ENCODE measurements at regions not wholly inside any gene's neighbourhood (a gene's known extent, or its start where the extent isn't known, plus 50 kb on each side); places are given as distances from the start of the nearest gene placed in this dataset.
A peak's percentile ranks its signal among the peaks of the same experiment; 100 is the strongest.

- TF ChIP-seq GTF2B (IDR thresholded peaks at IDR 0.05; ENCODE audit: extremely low read depth, insufficient read length) (no peak), ZNF583 (CRISPR knock-in tag; IDR thresholded peaks at IDR 0.05) (no peak), KLF1 (tag; IDR thresholded peaks at IDR 0.05) (no peak), ZKSCAN3 (CRISPR knock-in tag; IDR thresholded peaks at IDR 0.05) (no peak), COPS2 (conservative IDR thresholded peaks at IDR 0.05) (no peak), PML (IDR thresholded peaks at IDR 0.05; ENCODE audit: low read length) (no peak), MYNN (IDR thresholded peaks at IDR 0.05) (peak; percentile 91), MYNN (CRISPR knock-in tag; IDR thresholded peaks at IDR 0.05) (no peak), MAZ (CRISPR knock-in tag; conservative IDR thresholded peaks at IDR 0.05 in 1 of 2, IDR thresholded peaks at IDR 0.05 in 1 of 2) (no peak; a peak in 2 of 4 replicates), NFIX (CRISPR knock-in tag; IDR thresholded peaks at IDR 0.05; ENCODE audit: low read depth) (no peak), ILF3 (IDR thresholded peaks at IDR 0.05; ENCODE audit: borderline replicate concordance) (no peak), ZNF253 (CRISPR knock-in tag; conservative IDR thresholded peaks at IDR 0.05) (no peak), HDGF (IDR thresholded peaks at IDR 0.05) (no peak), XRCC4 (IDR thresholded peaks at IDR 0.05; ENCODE audit: extremely low read depth, insufficient read depth, insufficient read length) (no peak), MAFK (IDR thresholded peaks at IDR 0.05; ENCODE audit: low read length) (peak; percentile 94), SMARCA5 (IDR thresholded peaks at IDR 0.05) (peak; percentile 80), DIDO1 (tag; IDR thresholded peaks at IDR 0.05; ENCODE audit: low read depth) (no peak), XRCC5 (IDR thresholded peaks at IDR 0.05; ENCODE audit: low read depth, low read length) (no peak), MEF2D (tag; conservative IDR thresholded peaks at IDR 0.05; ENCODE audit: low read depth) (0 out of 2 replicates have a peak, but pooled peaks have one; percentile 34), THRB (CRISPR knock-in tag; conservative IDR thresholded peaks at IDR 0.05) (no peak), STAG1 (CRISPR knock-in tag; IDR thresholded peaks at IDR 0.05; ENCODE audit: borderline replicate concordance) (no peak)
- TF ChIP-seq, protein P1, sequence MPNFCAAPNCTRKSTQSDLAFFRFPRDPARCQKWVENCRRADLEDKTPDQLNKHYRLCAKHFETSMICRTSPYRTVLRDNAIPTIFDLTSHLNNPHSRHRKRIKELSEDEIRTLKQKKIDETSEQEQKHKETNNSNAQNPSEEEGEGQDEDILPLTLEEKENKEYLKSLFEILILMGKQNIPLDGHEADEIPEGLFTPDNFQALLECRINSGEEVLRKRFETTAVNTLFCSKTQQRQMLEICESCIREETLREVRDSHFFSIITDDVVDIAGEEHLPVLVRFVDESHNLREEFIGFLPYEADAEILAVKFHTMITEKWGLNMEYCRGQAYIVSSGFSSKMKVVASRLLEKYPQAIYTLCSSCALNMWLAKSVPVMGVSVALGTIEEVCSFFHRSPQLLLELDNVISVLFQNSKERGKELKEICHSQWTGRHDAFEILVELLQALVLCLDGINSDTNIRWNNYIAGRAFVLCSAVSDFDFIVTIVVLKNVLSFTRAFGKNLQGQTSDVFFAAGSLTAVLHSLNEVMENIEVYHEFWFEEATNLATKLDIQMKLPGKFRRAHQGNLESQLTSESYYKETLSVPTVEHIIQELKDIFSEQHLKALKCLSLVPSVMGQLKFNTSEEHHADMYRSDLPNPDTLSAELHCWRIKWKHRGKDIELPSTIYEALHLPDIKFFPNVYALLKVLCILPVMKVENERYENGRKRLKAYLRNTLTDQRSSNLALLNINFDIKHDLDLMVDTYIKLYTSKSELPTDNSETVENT (CRISPR knock-in tag; IDR thresholded peaks at IDR 0.05): no peak
- TF ChIP-seq, protein P2, sequence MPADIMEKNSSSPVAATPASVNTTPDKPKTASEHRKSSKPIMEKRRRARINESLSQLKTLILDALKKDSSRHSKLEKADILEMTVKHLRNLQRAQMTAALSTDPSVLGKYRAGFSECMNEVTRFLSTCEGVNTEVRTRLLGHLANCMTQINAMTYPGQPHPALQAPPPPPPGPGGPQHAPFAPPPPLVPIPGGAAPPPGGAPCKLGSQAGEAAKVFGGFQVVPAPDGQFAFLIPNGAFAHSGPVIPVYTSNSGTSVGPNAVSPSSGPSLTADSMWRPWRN (IDR thresholded peaks at IDR 0.05; ENCODE audit: low read depth): no peak
- TF ChIP-seq, protein P3, sequence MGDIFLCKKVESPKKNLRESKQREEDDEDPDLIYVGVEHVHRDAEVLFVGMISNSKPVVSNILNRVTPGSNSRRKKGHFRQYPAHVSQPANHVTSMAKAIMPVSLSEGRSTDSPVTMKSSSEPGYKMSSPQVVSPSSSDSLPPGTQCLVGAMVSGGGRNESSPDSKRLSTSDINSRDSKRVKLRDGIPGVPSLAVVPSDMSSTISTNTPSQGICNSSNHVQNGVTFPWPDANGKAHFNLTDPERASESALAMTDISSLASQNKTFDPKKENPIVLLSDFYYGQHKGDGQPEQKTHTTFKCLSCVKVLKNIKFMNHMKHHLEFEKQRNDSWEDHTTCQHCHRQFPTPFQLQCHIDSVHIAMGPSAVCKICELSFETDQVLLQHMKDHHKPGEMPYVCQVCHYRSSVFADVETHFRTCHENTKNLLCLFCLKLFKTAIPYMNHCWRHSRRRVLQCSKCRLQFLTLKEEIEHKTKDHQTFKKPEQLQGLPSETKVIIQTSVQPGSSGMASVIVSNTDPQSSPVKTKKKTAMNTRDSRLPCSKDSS (IDR thresholded peaks at IDR 0.05; ENCODE audit: low read depth, partially characterized antibody): no peak
Measured at GRCh38 chr10:28734938-28735759, 57.8 kb downstream of the BAMBI start (continued).
